Activated naive CD4-positive, alpha-beta T cell treated with anti-CD3 and anti-CD28 coated beads, Interleukin-2, amount 50 U/mL, for 24 hours (primary cell): ENCODE measurements at regions not wholly inside any gene's neighbourhood (a gene's known extent, or its start where the extent isn't known, plus 50 kb on each side); places are given as distances from the start of the nearest gene placed in this dataset.

Experiments
- H3K27ac Mint-ChIP-seq: one replicate; pipeline ENCODE4 v1.8.0; 2021; ENCODE audit warnings: mild to moderate bottlenecking, mixed read lengths
- H3K27me3 Mint-ChIP-seq: one replicate; pipeline ENCODE4 v1.8.0; 2021; ENCODE audit warnings: mixed read lengths
- H3K36me3 Mint-ChIP-seq: one replicate; pipeline ENCODE4 v1.8.0; 2021; ENCODE audit warnings: mixed read lengths
- H3K4me1 Mint-ChIP-seq: one replicate; pipeline ENCODE4 v1.8.0; 2021; ENCODE audit warnings: mixed read lengths
- H3K4me3 Mint-ChIP-seq: one replicate; pipeline ENCODE4 v1.8.0; 2021; ENCODE audit warnings: mild to moderate bottlenecking, mixed read lengths
- H3K9me3 Mint-ChIP-seq: one replicate; pipeline ENCODE4 v1.8.0; 2021; ENCODE audit warnings: mixed read lengths

- H3K27ac Mint-ChIP-seq, result no peak overlapping the region
- H3K27me3 Mint-ChIP-seq, result no peaks in the 10 kb centered on the region
- no peaks in the 10 kb centered on the region for H3K9me3 Mint-ChIP-seq
- H3K4me3 Mint-ChIP-seq, result no peak overlapping the region
- no peaks in the 10 kb centered on the region for H3K36me3 Mint-ChIP-seq
- no peaks in the 10 kb centered on the region for H3K4me1 Mint-ChIP-seq
Measured at GRCh38 chr1:60994369-60994768, 88.0 kb upstream of the NFIA start.

GRCh38 chr1:60992165-60992564 is 90.2 kb upstream of the NFIA start:
- H3K27me3 Mint-ChIP-seq, result no peaks in the 10 kb centered on the region
- no peaks in the 10 kb centered on the region for H3K4me1 Mint-ChIP-seq
- no peak overlapping the region for H3K4me3 Mint-ChIP-seq
- H3K27ac Mint-ChIP-seq, result no peak overlapping the region
- H3K36me3 Mint-ChIP-seq, result no peaks in the 10 kb centered on the region
- no peaks in the 10 kb centered on the region for H3K9me3 Mint-ChIP-seq

- H3K36me3 Mint-ChIP-seq, result no peaks in the 10 kb centered on the region
Measured at GRCh38 chr1:60990714-60991090, 91.7 kb upstream of the NFIA start.

GRCh38 chr1:60989749-60990713 is 92.3 kb upstream of the NFIA start:
- Mint-ChIP-seq H3K9me3 (no peaks in the 10 kb centered on the region), H3K27ac (no peak overlapping the region), H3K4me3 (no peak overlapping the region), H3K4me1 (no peaks in the 10 kb centered on the region), H3K27me3 (no peaks in the 10 kb centered on the region), H3K36me3 (no peaks in the 10 kb centered on the region)

More at GRCh38 chr1:60990714-60991090, 91.7 kb upstream of the NFIA start:
- no peak overlapping the region for H3K27ac Mint-ChIP-seq
- no peaks in the 10 kb centered on the region for H3K4me1 Mint-ChIP-seq
- H3K27me3 Mint-ChIP-seq, result no peaks in the 10 kb centered on the region
- no peak overlapping the region for H3K4me3 Mint-ChIP-seq
- H3K9me3 Mint-ChIP-seq, result no peaks in the 10 kb centered on the region

GRCh38 chr1:60988891-60989290 is 93.5 kb upstream of the NFIA start:
- H3K4me3 Mint-ChIP-seq, result no peak overlapping the region
- H3K4me1 Mint-ChIP-seq, result no peaks in the 10 kb centered on the region

GRCh38 chr1:60987904-60988303 is 94.5 kb upstream of the NFIA start:
- Mint-ChIP-seq H3K4me3 (no peak overlapping the region), H3K4me1 (no peaks in the 10 kb centered on the region), H3K27me3 (no peaks in the 10 kb centered on the region), H3K9me3 (no peaks in the 10 kb centered on the region), H3K27ac (no peak overlapping the region), H3K36me3 (no peaks in the 10 kb centered on the region)

More at GRCh38 chr1:60988891-60989290, 93.5 kb upstream of the NFIA start:
- Mint-ChIP-seq H3K9me3 (no peaks in the 10 kb centered on the region), H3K27ac (no peak overlapping the region), H3K27me3 (no peaks in the 10 kb centered on the region), H3K36me3 (no peaks in the 10 kb centered on the region)

GRCh38 chr1:60984062-60984799 is 98.1 kb upstream of the NFIA start:
- no peak overlapping the region for H3K27ac Mint-ChIP-seq
- no peak overlapping the region for H3K4me3 Mint-ChIP-seq
- no peaks in the 10 kb centered on the region for H3K27me3 Mint-ChIP-seq
- no peaks in the 10 kb centered on the region for H3K4me1 Mint-ChIP-seq
- no peaks in the 10 kb centered on the region for H3K9me3 Mint-ChIP-seq
- no peaks in the 10 kb centered on the region for H3K36me3 Mint-ChIP-seq

GRCh38 chr1:60983701-60984061 is 98.7 kb upstream of the NFIA start:
- Mint-ChIP-seq H3K36me3 (no peaks in the 10 kb centered on the region), H3K4me1 (no peaks in the 10 kb centered on the region), H3K27me3 (no peaks in the 10 kb centered on the region), H3K4me3 (no peak overlapping the region), H3K9me3 (no peaks in the 10 kb centered on the region), H3K27ac (no peak overlapping the region)

GRCh38 chr1:60982539-60982938 is 99.8 kb upstream of the NFIA start:
- no peaks in the 10 kb centered on the region for H3K9me3 Mint-ChIP-seq
- no peaks in the 10 kb centered on the region for H3K27me3 Mint-ChIP-seq
- H3K27ac Mint-ChIP-seq, result no peak overlapping the region
- H3K4me1 Mint-ChIP-seq, result no peaks in the 10 kb centered on the region
- H3K36me3 Mint-ChIP-seq, result no peaks in the 10 kb centered on the region
- H3K4me3 Mint-ChIP-seq, result no peak overlapping the region

GRCh38 chr1:60981357-60981756 is 101.0 kb upstream of the NFIA start:
- Mint-ChIP-seq H3K9me3 (no peaks in the 10 kb centered on the region), H3K36me3 (no peaks in the 10 kb centered on the region), H3K4me3 (no peak overlapping the region)

GRCh38 chr1:60978421-60979357 is 103.7 kb upstream of the NFIA start:
- Mint-ChIP-seq H3K27ac (no peak overlapping the region), H3K4me1 (no peaks in the 10 kb centered on the region), H3K36me3 (no peaks in the 10 kb centered on the region), H3K4me3 (no peak overlapping the region), H3K27me3 (no peaks in the 10 kb centered on the region), H3K9me3 (no peaks in the 10 kb centered on the region)

More at GRCh38 chr1:60981357-60981756, 101.0 kb upstream of the NFIA start:
- no peaks in the 10 kb centered on the region for H3K27me3 Mint-ChIP-seq
- H3K27ac Mint-ChIP-seq, result no peak overlapping the region
- H3K4me1 Mint-ChIP-seq, result no peaks in the 10 kb centered on the region

- H3K4me1 Mint-ChIP-seq, result no peaks in the 10 kb centered on the region
- H3K4me3 Mint-ChIP-seq, result no peak overlapping the region
- H3K27ac Mint-ChIP-seq, result no peak overlapping the region
- H3K36me3 Mint-ChIP-seq, result no peaks in the 10 kb centered on the region
- no peaks in the 10 kb centered on the region for H3K9me3 Mint-ChIP-seq
- no peaks in the 10 kb centered on the region for H3K27me3 Mint-ChIP-seq
Measured at GRCh38 chr1:60977661-60978060, 104.7 kb upstream of the NFIA start.

GRCh38 chr1:60974524-60975372 is 107.6 kb upstream of the NFIA start:
- Mint-ChIP-seq H3K4me3 (no peak overlapping the region), H3K9me3 (no peaks in the 10 kb centered on the region), H3K27ac (no peak overlapping the region), H3K36me3 (no peaks in the 10 kb centered on the region), H3K27me3 (no peaks in the 10 kb centered on the region), H3K4me1 (no peaks in the 10 kb centered on the region)

GRCh38 chr1:60973668-60974067 is 108.7 kb upstream of the NFIA start:
- Mint-ChIP-seq H3K4me1 (no peaks in the 10 kb centered on the region), H3K36me3 (no peaks in the 10 kb centered on the region), H3K27me3 (no peaks in the 10 kb centered on the region), H3K9me3 (no peaks in the 10 kb centered on the region), H3K27ac (no peak overlapping the region), H3K4me3 (no peak overlapping the region)
